ENCODE measurements at regions not wholly inside any gene's neighbourhood (a gene's known extent, or its start where the extent isn't known, plus 50 kb on each side); places are given as distances from the start of the nearest gene placed in this dataset.

- DNase-seq (ENCODE audit: insufficient read length, low spot score) = no peak
- TF ChIP-seq POLR2A (IDR thresholded peaks at IDR 0.05; ENCODE audit: low read depth, low read length) = no peak
- no peak for FAIRE-seq
Measured at GRCh38 chr12:107468182-107468581, 217.4 kb upstream of the PWP1 start.

- TF ChIP-seq POLR2A (IDR thresholded peaks at IDR 0.05; ENCODE audit: low read depth, low read length) = no peak
- DNase-seq (ENCODE audit: insufficient read length, low spot score) (no peak), FAIRE-seq (no peak)
Measured at GRCh38 chr12:107469011-107469410, 216.6 kb upstream of the PWP1 start.

GRCh38 chr12:107470645-107471044 is 215.0 kb upstream of the PWP1 start:
- DNase-seq (ENCODE audit: insufficient read length, low spot score) (no peak), FAIRE-seq (no peak)
- no peak for TF ChIP-seq POLR2A (IDR thresholded peaks at IDR 0.05; ENCODE audit: low read depth, low read length)

- no peak for DNase-seq (ENCODE audit: insufficient read length, low spot score)
- no peak for FAIRE-seq
- no peak for TF ChIP-seq POLR2A (IDR thresholded peaks at IDR 0.05; ENCODE audit: low read depth, low read length)
Measured at GRCh38 chr12:107472308-107472707, 213.3 kb upstream of the PWP1 start.

GRCh38 chr12:107474099-107474498 is 211.5 kb upstream of the PWP1 start:
- DNase-seq (ENCODE audit: insufficient read length, low spot score) (no peak), FAIRE-seq (no peak)
- TF ChIP-seq POLR2A (IDR thresholded peaks at IDR 0.05; ENCODE audit: low read depth, low read length) = no peak

GRCh38 chr12:107474639-107475539 is 210.7 kb upstream of the PWP1 start:
- no peak for TF ChIP-seq POLR2A (IDR thresholded peaks at IDR 0.05; ENCODE audit: low read depth, low read length)
- no peak for FAIRE-seq
- no peak for DNase-seq (ENCODE audit: insufficient read length, low spot score)

- DNase-seq (ENCODE audit: insufficient read length, low spot score) = no peak
- FAIRE-seq = no peak
- no peak for TF ChIP-seq POLR2A (IDR thresholded peaks at IDR 0.05; ENCODE audit: low read depth, low read length)
Measured at GRCh38 chr12:107475900-107476299, 209.7 kb upstream of the PWP1 start.

GRCh38 chr12:107477018-107477417 is 208.6 kb upstream of the PWP1 start:
- TF ChIP-seq POLR2A (IDR thresholded peaks at IDR 0.05; ENCODE audit: low read depth, low read length) = no peak
- DNase-seq (ENCODE audit: insufficient read length, low spot score) = no peak
- FAIRE-seq = no peak

GRCh38 chr12:107477947-107478610 is 207.5 kb upstream of the PWP1 start:
- TF ChIP-seq POLR2A (IDR thresholded peaks at IDR 0.05; ENCODE audit: low read depth, low read length) = no peak
- DNase-seq (ENCODE audit: insufficient read length, low spot score) = peak; percentile 13
- FAIRE-seq = peak; percentile 76

- FAIRE-seq = no peak
- no peak for TF ChIP-seq POLR2A (IDR thresholded peaks at IDR 0.05; ENCODE audit: low read depth, low read length)
- DNase-seq (ENCODE audit: insufficient read length, low spot score) = no peak
Measured at GRCh38 chr12:107478881-107479280, 206.7 kb upstream of the PWP1 start.

- DNase-seq (ENCODE audit: insufficient read length, low spot score) = no peak
- TF ChIP-seq POLR2A (IDR thresholded peaks at IDR 0.05; ENCODE audit: low read depth, low read length) = no peak
- no peak for FAIRE-seq
Measured at GRCh38 chr12:107480836-107481608, 204.6 kb upstream of the PWP1 start.

GRCh38 chr12:107484230-107484629 is 201.4 kb upstream of the PWP1 start:
- no peak for TF ChIP-seq POLR2A (IDR thresholded peaks at IDR 0.05; ENCODE audit: low read depth, low read length)

GRCh38 chr12:107484941-107485340 is 200.7 kb upstream of the PWP1 start:
- FAIRE-seq (no peak), DNase-seq (ENCODE audit: insufficient read length, low spot score) (no peak)
- TF ChIP-seq POLR2A (IDR thresholded peaks at IDR 0.05; ENCODE audit: low read depth, low read length) = no peak

More at GRCh38 chr12:107484230-107484629, 201.4 kb upstream of the PWP1 start:
- DNase-seq (ENCODE audit: insufficient read length, low spot score) (no peak), FAIRE-seq (no peak)

GRCh38 chr12:107485731-107486130 is 199.9 kb upstream of the PWP1 start:
- DNase-seq (ENCODE audit: insufficient read length, low spot score) (no peak), FAIRE-seq (no peak)
- no peak for TF ChIP-seq POLR2A (IDR thresholded peaks at IDR 0.05; ENCODE audit: low read depth, low read length)
